ENCODE measurements at regions not wholly inside any gene's neighbourhood (a gene's known extent, or its start where the extent isn't known, plus 50 kb on each side); places are given as distances from the start of the nearest gene placed in this dataset.

- TF ChIP-seq ZNF691 (CRISPR knock-in tag; IDR thresholded peaks at IDR 0.05; ENCODE audit: borderline replicate concordance, low read depth), result no peak
Observed at GRCh38 chr6:145266432-145267075, 468.8 kb downstream of the EPM2A start (continued).

- H3K9ac ChIP-seq (ENCODE audit: insufficient read depth, low read depth, low read length), result peak overlapping the region; percentile 59
- H3K4me1 ChIP-seq (ENCODE audit: insufficient read depth, low read length), result peaks cover 72% of the 10 kb centered on the region
- intact Hi-C loops (cut with micrococcal nuclease; ENCODE audit: unreplicated experiment) (loop anchor here (1.0 to 10.0 kb wide), 4 partner anchors 11 to 614 kb away; partner anchors contain the start of gene EPM2A), in situ Hi-C loops (cut with HindIII; ENCODE audit: extremely low pct_ligation_motif_present, low pct_unique_long_range_greater_than_20kb) (no loop called here)
- peak overlapping the region; percentile 93 for H3K27ac ChIP-seq (ENCODE audit: extremely low read length, insufficient read depth, low read length)
- peak; percentile 99 for FAIRE-seq
- ChIA-PET CTCF (ENCODE audit: low intra/inter-chr PET ratio, low total read pairs) (no interaction called here), POLR2A (interaction anchor here (0.5 to 1.5 kb wide), 4 partner anchors 8 to 28 kb away, joined by 3 to 5 read pairs (median 3); no protein-coding TSS in a partner anchor)
- H3K27me3 ChIP-seq (ENCODE audit: control insufficient read depth in 1 of 2, insufficient read depth in 2 of 2, low read length in 2 of 2), result no peaks in the 10 kb centered on the region
- no TSS peak for BruUV-seq (replicated peaks)
- H4K20me1 ChIP-seq (ENCODE audit: insufficient read depth, low read length), result no peaks in the 10 kb centered on the region
- no peaks in the 10 kb centered on the region for H3K79me2 ChIP-seq (ENCODE audit: insufficient read depth, low read length)
- no peaks in the 10 kb centered on the region for H3K36me3 ChIP-seq (replicated peaks in 1 of 2; ENCODE audit: control insufficient read depth in 1 of 2, insufficient read depth in 2 of 2, low read length in 2 of 2)
- ATAC-seq, result peak; percentile 99
- no peak overlapping the region for H2AFZ ChIP-seq (ENCODE audit: low read length)
- H3K4me2 ChIP-seq (ENCODE audit: low read depth, low read length), result peak overlapping the region; percentile 78
- peak; percentile 100 for DNase-seq (ENCODE audit: low spot score)
- peak overlapping the region; percentile 13 to 49 (median 43); a peak in 4 of 6 replicates for H3K4me3 ChIP-seq (replicated peaks in 1 of 3; ENCODE audit: insufficient read depth in 1 of 3, low read depth in 2 of 3, low read length in 3 of 3)
- H3K9me3 ChIP-seq (ENCODE audit: low read length), result no peaks in the 10 kb centered on the region
- WGBS (ENCODE audit: low lambda C conversion rate), result 0% methylated on average over 5 of the region's 5 CpGs
- TF ChIP-seq ZNF407 (CRISPR knock-in tag; IDR thresholded peaks at IDR 0.05; ENCODE audit: not compliant biosample characterization), result no peak
- 0 out of 2 replicates have a peak, but pooled peaks have one; percentile 31 for TF ChIP-seq JUND (CRISPR knock-in tag; IDR thresholded peaks at IDR 0.05)
- TF ChIP-seq ZSCAN25 (CRISPR knock-in tag; IDR thresholded peaks at IDR 0.05), result no peak
- 0 out of 2 replicates have a peak, but pooled peaks have one; percentile 43 for TF ChIP-seq ZNF713 (CRISPR knock-in tag; IDR thresholded peaks at IDR 0.05)
- TF ChIP-seq PHF20 (CRISPR knock-in tag; IDR thresholded peaks at IDR 0.05), result no peak
Observed at GRCh38 chr6:145267076-145267867, 468.0 kb downstream of the EPM2A start.

All from HepG2 (cell line).